HG02571 (cell line): ENCODE measurements at regions not wholly inside any gene's neighbourhood (a gene's known extent, or its start where the extent isn't known, plus 50 kb on each side); places are given as distances from the start of the nearest gene placed in this dataset.

Source experiments
- ATAC-seq: cut with Tn5 transposase; IDR thresholded peaks from one replicate; pipeline ENCODE4 v1.9.1; 2021; ENCODE audit warnings: mild to moderate bottlenecking, moderate library complexity; ENCODE audit not compliant: unreplicated experiment

DNA sequence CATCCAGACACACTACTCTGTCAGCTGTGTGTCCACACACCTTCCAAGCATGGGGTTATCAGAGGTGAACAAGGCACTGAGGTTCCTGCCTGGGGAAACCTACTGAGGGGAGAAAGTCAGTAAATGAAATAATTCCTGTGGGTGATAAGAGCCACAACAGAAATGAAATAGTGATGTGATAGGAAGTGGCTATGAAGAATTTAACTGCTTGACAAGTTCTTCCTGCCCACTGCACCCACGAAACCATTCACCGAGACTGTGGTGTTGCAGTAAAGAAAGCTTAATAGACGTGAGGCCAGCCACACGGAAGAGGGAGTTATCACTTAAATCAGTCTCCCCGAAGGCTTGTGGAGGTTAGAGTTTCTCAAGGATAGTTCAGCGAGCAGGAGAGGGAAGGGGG lies 353.1 kb downstream of the UQCRFS1 start:
- no peak for ATAC-seq

DNA sequence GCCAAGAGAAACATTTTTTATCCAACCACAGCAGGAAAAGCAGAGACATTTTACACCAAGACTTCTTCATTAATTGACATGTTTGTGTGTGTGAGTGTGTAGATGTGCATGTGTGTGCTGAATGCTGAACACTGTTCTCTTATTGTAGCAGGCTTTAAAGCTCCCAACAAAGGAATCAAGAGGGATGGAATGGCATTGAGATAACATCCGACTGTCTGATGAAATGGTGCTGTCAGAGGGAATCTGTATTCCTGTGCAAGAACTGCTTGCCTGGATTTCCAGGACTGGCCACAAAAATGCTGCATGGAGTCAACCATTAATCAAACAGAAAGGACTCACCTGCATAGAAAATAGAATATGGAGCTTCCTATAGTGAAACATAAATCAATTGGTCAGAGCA lies 354.0 kb downstream of the UQCRFS1 start:
- no peak for ATAC-seq

DNA sequence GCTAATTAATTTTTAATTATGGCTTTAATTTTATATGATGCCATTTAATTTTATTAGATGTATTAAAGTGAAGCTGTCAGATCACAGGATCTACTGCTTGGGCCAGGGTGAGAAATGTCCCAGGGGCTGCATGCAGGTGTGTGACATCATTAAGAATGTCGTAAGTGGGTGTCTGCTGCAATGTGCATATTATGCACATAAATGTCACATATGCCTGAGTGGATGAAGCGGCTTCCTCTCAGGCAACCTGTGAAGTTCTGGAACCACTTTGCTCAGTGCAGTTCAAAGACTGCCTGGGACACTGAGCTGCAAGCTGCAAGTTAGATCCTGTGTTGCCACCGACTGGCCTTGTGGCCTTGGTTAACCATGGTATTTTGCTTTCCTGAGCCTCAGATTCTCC lies 355.0 kb downstream of the UQCRFS1 start:
- ATAC-seq: no peak

DNA sequence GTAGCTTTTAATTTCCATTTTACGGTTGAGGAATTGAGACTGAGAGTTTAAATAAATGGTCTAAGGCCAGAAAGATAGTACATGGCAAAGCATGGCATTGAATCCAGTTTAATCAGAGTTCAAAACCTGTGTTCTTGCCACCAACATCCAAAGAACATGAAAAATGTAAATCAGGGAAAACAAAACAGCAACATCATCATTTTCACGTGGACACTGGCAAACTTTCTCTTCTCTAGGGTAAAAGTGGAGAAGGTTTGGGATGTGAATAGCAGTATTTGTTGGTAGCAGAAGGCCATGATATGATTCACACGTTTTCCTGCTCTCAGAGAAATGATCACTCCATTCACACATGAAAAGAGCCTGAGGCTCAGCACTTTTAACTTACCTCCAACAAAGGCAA lies 357.7 kb downstream of the UQCRFS1 start:
- ATAC-seq: no peak

DNA sequence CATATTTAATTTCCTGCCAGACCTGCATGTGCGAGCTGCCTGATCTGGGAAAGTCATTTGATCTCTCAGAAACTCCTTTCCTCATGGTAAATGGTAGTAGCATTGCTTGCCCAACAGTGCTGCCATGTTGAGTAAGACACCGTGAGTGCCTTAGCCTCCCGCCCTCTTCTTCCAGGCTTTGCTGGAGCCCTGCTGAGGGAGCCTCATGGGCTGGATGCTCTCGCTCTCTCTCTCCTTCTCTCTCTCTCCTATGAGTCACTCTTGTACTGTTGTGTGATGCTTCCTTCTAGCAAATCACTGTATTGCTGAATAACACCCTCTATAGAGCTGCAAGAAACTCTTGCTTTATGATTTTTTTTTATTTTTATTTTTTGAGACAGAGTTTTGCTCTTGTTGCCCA lies 365.5 kb downstream of the UQCRFS1 start:
- ATAC-seq: no peak

DNA sequence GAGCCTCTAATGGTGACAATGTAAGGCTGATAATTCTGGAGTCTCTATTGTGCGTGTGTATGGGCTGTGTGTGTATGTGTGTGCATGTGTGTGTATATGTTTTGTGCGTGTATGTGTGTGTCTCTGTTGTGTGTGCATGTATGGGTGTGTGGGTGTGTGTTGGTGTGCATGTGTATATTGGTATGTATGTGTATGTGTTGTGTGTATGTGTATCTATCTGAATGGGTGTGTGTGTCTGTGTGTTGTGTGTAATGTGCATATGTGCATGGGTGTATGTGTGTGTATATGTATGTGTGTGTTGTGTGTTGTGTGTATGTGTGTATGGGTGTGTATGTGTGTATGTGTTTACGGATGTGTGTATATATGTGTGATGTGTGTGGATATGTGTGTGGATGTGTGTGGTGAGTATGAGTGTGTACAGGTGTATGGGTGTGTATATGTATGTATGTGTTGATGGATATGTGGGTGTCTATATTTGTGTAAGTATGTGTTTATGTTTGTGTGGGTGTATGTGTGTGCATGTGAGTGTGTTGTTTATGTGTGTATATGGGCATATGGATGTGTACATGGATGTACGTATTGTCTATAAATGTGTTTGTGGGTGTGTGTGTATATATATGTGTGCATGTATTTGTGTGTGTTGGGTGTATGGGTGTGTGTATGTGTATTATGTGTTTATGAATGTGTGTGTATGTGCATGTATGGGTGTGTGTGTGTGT lies 366.7 kb downstream of the UQCRFS1 start:
- ATAC-seq: no peak

DNA sequence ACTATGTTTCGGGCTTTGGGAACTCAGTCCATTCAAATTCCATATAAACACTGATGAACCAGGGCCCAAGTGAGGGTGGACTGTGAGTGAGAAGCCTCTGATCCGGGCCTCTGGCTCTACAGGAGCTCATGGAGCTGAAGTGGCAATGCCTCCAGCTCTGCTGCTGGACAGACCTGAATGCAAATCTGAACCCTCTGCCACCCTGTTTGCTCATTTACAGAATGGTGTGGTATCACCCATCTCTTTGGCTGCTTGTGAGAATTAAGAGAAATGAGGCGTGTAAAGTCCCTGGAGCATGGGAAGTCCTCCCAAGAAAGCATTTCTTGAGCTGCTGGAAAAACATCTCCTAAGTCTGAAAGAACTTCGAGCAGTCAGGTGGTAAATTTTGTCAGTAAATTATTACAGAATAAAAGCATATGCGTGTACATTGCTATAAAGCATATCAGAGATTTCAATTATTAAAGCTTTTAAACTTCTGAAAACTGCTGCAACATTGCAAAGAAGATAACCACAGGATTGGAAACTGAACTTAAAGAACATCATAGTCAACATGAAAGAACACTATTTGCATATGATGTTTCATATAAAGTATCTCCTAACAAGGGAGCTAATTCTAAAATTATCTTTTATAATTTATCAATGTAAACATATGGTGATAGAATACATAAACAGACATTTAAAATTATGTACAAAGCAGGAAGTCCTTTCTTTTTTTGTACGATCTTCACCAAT lies 369.0 kb downstream of the UQCRFS1 start:
- ATAC-seq: no peak

DNA sequence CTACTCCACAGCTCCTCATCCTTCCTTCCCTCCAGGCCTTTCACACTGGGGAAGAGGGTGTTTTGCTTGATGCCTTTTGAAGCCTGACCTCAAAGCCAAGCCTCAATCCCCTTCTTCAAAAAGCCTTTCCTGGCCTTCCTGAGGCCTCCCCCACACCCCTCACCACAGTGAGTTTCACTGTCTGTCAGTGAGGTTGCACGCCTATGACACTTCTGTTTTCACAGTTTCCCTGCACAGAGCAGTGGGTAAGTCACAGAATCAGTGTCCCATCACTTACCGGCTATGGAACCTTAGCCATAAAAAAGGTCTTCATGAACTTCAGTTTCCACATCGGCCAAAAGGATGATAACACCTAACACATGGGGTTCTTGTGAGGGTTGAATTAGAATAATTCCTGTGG lies 371.4 kb downstream of the UQCRFS1 start:
- ATAC-seq: no peak

DNA sequence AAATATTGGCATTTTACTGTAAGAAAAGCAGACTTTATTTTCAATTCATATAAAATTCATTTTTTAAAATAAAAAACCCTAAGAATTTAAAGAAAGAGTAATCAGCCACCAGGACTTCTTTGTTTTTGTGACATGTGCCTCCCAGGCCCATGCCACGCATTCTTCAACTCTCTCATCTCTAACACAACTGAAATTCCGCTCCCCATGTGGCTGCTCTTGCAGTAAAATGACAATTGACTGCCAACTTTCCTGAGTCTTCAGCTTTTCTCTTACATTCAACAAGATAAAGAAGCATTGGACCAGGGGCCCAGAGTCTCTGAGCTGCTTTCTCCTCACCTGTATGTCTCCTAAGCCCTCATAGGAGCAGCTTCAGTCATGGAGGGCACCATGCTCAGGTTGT lies 372.1 kb downstream of the UQCRFS1 start:
- no peak for ATAC-seq

DNA sequence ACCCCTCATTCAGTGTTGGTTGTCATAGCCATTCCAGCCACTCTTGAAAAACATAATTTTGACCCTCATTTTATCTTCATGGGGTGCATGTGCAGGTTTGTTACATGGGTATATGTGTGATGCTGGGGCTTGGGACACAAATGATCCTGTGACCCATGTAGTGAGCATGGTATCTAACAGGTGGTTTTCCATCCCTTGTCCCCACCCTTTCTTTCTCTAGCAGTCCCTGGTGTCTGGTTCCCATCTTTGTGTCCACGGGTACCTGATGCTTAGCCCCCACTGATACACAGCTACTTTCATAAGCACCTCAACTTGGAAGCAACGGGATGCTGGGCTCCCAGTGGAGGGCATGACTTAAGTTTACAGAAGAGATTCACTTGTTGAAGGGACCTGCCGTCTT lies 373.5 kb downstream of the UQCRFS1 start:
- ATAC-seq: no peak

DNA sequence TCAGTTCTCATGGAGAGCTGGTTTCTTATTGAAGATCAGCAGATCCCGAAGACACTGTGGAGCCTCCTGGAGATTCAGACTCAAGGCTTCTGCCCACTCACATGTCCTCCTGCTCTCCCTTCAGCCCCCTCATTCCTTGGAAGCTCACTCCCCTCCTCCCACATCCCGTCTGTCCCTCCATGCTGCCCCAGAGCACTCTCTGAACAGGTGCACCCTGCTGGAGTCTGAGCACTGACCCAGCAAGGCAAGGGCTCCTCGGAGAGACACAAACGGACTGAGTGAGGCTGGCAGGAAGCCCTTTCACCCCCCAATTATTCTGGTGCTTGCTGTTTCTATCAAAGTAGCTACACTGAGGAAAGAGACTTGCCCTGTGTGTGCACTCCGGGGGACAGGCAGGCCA lies 374.0 kb downstream of the UQCRFS1 start:
- ATAC-seq: no peak

DNA sequence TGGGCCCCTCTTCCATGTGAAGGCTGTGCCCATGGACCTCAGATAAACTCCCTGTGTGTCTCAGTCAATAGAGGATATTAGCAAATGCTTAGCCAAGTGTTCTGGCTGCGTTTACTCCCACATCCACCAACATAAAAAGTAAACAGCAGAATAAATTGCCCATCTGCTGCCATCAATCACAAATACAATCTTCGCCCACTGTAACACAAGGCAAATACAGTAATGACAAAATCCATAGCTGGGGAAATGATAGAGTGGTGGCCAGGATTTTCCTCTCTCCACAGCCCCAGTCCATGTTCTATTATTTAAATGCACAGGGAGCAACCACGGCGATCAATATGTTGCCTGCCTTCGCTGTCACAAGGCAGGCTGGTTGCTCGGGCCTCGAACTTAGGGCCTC lies 376.5 kb downstream of the UQCRFS1 start:
- no peak for ATAC-seq

DNA sequence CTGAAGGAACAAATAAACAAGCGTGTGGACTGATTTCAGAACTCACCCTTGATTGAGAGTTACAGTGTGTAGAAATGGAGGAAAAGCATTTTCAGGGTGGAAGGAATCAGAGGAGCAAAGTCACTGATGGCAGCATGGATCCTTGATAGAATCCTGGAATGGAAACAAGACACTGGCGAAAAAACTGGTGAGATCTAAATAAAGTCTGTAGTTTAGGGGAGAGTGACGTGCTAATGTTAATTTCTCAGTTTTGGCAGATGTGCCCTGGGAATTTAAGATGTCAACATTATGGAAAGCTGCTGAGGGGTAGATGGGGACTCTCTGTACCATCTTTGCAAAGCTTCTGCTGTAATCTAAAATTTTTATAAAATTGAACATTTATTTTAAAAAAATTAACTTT lies 378.0 kb downstream of the UQCRFS1 start:
- ATAC-seq: no peak

DNA sequence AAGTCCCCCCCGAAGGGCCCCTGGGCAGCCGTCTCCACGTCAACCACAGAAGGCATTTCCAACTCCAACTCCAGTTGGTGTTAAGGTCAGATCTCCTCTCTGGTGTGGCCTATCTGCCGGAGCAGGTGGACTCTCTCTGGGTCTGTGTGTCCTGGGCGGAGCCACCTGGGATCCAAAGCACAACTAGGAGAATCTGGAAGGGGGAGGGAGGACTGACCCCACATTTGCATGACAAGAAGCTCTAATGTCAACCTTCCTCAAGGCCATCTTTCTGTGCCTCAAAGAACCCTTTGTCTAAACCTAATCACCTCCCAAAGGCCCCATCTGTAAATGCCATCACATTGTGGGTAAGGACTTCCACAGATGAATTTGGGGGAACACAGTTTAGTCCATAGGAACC lies 381.5 kb downstream of the UQCRFS1 start:
- ATAC-seq: no peak

DNA sequence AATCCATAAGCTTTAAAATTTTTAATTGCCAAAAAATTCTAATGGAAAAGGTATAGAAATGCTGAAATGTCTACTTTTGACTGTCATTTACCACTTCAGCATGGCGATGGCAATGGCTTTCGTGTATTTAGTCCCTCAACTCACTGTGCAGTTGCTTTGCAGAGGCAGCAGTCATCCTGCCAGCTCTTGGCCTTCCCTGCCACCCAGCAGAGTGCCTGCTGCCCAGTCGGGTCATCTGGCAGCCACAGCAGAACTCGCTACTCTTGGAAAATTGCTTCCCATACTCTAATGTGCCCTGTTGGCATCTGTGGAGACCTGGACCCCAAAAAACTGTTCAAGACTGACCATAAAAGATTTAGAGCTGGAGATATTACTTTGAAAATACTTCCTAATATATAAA lies 383.2 kb downstream of the UQCRFS1 start:
- ATAC-seq: no peak

DNA sequence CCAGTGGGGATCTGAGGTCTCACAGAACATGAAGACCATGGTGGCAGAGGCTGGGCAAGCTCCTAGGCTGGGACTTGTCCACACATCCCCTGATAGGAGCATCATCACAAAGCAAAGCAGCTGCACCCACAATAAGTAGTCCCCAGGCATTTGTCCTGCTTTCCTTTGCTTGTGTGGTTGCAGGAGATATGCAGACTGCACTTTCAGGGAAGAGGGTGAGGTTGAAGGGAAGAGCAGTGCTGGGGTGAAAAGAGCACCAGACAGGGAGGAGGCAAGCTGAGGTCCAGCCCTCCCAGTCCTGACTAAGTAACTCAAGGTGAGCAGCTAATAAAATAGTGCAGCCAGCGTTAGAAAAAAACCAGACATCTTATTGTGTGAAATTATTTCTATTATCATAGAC lies 383.6 kb downstream of the UQCRFS1 start:
- ATAC-seq: no peak

DNA sequence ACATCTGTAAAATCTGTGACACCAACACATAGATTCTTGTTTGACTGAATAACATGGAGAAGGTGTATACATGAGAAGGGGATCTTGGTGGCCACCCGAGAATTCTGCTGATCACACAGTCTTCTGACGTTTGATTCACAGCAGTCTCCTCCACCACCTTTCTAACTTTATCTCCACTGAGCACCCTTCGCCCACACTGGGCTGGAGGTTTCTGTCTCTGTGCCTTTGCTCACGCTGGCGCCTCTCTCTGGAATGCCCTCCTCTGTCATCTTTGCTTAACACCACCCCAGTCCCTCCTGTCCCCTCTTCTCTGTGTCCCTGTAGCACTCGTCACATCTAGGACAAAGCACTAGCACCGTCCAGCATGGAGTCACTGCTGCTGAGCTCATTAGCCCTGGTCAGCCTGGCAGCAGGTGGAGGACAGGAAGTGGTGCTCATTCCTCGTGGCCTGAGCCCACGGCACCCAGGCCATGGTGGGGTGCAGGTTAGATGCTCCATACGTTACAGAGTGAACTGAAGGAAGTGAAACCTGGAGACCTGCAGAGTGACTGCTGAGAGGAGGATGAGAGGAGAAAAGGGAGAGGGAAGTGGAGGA lies 384.6 kb downstream of the UQCRFS1 start:
- ATAC-seq: no peak

DNA sequence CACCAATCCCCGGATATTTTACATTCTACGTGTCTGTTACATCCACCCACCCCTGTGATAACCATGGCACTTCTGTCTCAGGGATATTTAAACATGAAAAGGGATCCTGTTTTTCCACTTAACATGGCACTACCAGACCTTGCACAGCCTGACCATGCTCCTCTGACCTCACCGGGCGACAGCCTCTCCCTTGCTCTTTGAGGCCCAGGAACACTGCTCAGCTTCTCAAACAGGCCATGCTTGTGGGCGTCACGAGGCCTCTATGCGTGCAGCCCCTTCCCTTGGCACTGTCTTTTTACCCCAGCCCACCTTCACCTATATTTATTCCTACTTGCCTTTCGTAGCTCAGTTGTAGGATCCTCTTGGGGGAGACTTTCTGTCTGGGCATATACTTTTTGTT lies 385.6 kb downstream of the UQCRFS1 start:
- no peak for ATAC-seq

DNA sequence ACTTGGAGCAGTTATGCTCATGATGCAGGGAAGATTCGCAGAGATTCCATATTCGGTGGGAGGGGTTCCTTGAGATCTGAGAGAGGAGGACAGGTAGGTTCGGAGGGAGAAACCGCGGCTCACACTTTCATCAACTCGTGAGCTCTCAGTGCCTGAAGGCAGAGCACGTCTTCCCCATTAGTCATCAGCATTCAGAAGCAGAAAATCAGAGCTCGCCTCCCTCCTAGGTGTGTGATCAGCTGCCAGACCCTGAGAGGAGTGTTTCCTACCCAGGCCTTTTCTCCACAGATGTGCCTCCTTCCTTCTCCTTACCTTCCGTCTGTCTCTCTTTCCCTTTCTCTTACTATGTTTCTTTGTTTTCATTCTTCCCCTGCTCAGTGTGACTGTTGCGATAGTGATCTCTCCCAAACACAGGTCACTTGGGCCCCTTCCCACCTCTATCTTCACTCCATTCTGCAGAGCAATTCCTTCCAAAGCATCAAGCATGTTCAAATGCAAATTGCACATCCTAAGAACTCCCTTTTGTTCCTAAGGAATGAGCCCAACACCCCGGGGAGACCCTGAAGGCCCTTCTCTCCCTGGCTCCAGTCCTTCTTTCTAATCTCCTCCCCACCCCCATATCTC lies 389.5 kb downstream of the UQCRFS1 start:
- ATAC-seq: no peak

DNA sequence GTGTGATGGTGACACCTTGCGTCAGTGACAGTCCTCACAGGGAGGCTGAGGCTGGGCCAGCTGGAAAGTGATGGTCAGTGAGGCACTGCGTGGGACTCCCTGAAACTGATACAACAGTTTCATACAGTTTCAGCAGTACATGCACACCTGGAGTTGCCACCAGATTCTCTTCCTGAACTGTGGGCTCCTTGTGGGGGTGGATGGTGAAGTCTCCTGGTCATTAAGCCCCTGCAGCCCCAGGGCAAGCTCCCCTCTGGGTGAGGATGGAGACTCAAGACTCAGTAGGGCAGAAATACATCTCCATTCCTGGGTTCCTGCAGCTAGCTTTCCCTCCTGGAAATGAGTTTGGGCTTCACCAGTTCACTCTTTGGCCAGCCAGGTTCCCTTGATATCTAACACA lies 392.7 kb downstream of the UQCRFS1 start:
- ATAC-seq: no peak

DNA sequence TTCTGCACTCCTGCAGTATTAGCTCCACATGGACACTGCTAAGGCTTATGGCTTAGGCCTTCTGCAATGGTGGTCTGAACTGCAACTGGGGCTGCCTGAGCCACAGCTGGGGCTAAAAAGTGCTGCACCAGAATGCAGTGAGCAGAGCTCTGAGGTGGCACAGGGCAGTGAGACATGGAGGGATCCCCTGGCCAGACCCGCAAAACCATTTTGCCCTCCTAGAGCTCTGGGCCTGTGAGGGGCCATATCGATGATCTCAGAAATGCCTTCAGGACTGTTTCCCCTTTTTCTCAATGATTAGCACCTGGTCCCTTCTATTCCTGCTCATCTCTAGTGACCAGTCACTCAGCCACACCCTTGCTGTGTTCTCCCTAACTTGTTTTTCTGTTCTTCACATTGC lies 397.7 kb downstream of the UQCRFS1 start:
- ATAC-seq: no peak

DNA sequence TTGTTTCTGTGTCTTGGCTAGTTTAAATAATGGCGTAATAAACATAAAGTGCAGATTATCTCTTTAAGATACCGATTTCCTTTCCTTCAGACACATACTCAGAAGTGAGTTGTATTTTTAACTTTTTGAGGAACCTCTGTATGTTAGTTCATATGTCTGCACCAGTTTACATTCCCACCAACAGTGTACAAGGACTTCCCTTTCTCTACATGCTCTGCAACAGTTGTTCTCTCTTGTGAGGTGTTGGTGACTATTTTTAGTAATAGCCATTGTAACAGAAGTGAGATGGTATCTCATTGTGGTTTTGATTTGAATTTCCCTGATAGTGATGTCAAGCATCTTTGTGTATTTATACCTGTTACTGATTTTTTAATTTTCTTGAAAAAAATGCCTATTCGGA lies 418.6 kb downstream of the UQCRFS1 start:
- ATAC-seq: no peak
